ENCODE measurements at regions not wholly inside any gene's neighbourhood (a gene's known extent, or its start where the extent isn't known, plus 50 kb on each side); places are given as distances from the start of the nearest gene placed in this dataset.

GRCh38 chr13:91078093-91078679, 269.3 kb upstream of the MIR17HG start:
- TF ChIP-seq POLR2A (IDR thresholded peaks at IDR 0.05; ENCODE audit: low read length) (no peak), GATA1 (IDR thresholded peaks at IDR 0.05; ENCODE audit: low read depth, low read length) (no peak)

Data from erythroblast (primary cell).